D341Med (cell line): ENCODE measurements at regions not wholly inside any gene's neighbourhood (a gene's known extent, or its start where the extent isn't known, plus 50 kb on each side); places are given as distances from the start of the nearest gene placed in this dataset.
"Not testable (repeated sequence)": the region's sequence is repeated elsewhere in the genome, so short reads cannot be mapped to it uniquely, and the experiment has no call there.

Experiments
- DNase-seq: peaks from one replicate; pipeline ENCODE4 v3.0.0; 2012; ENCODE audit warnings: low spot score

GRCh38 chr9:108033976-108034964 lies 544.7 kb upstream of the KLF4 start:
- no peak for DNase-seq

GRCh38 chr9:108032079-108032478 lies 542.5 kb upstream of the KLF4 start:
- not testable (repeated sequence) for DNase-seq

GRCh38 chr9:108031221-108031620 lies 541.7 kb upstream of the KLF4 start:
- not testable (repeated sequence) for DNase-seq

- not testable (repeated sequence) for DNase-seq
Measured at GRCh38 chr9:108026718-108027117, 537.1 kb upstream of the KLF4 start.

GRCh38 chr9:108024604-108025003 lies 535.0 kb upstream of the KLF4 start:
- DNase-seq, result no peak

- DNase-seq, result no peak
Measured at GRCh38 chr9:108022246-108022935, 532.8 kb upstream of the KLF4 start.

GRCh38 chr9:108021096-108021710 lies 531.6 kb upstream of the KLF4 start:
- no peak for DNase-seq

- no peak for DNase-seq
Measured at GRCh38 chr9:108019821-108020220, 530.3 kb upstream of the KLF4 start.

- no peak for DNase-seq
Measured at GRCh38 chr9:108017671-108018070, 528.1 kb upstream of the KLF4 start.

GRCh38 chr9:108016446-108016845 lies 526.9 kb upstream of the KLF4 start:
- DNase-seq, result no peak

GRCh38 chr9:108015690-108016089 lies 526.1 kb upstream of the KLF4 start:
- no peak for DNase-seq

GRCh38 chr9:108014353-108014752 lies 524.8 kb upstream of the KLF4 start:
- DNase-seq, result no peak

- DNase-seq, result no peak
Measured at GRCh38 chr9:108012886-108013665, 523.5 kb upstream of the KLF4 start.

GRCh38 chr9:108012405-108012804 lies 522.8 kb upstream of the KLF4 start:
- no peak for DNase-seq

GRCh38 chr9:108003526-108003925 lies 514.0 kb upstream of the KLF4 start:
- no peak for DNase-seq

- no peak for DNase-seq
Measured at GRCh38 chr9:108002371-108002956, 512.9 kb upstream of the KLF4 start.

GRCh38 chr9:108001237-108001636 lies 511.7 kb upstream of the KLF4 start:
- DNase-seq, result no peak

GRCh38 chr9:107999890-108000289 lies 510.3 kb upstream of the KLF4 start:
- DNase-seq, result no peak

- no peak for DNase-seq
Measured at GRCh38 chr9:107999011-107999410, 509.4 kb upstream of the KLF4 start.

- no peak for DNase-seq
Measured at GRCh38 chr9:107994648-107995047, 505.1 kb upstream of the KLF4 start.

GRCh38 chr9:107992271-107992670 lies 502.7 kb upstream of the KLF4 start:
- DNase-seq, result no peak

GRCh38 chr9:107991581-107991980 lies 502.0 kb upstream of the KLF4 start:
- DNase-seq, result no peak
